Loucy (cell line): ENCODE measurements at regions not wholly inside any gene's neighbourhood (a gene's known extent, or its start where the extent isn't known, plus 50 kb on each side); places are given as distances from the start of the nearest gene placed in this dataset.
"Not testable (repeated sequence)": the region's sequence is repeated elsewhere in the genome, so short reads cannot be mapped to it uniquely, and the experiment has no call there.

Source experiments
- H2AFZ ChIP-seq: fragments of 200-600 bp; sonication (generic); 2 replicates; pipeline ENCODE4 v1.6.0; 2016; ENCODE audit warnings: antibody characterized with exemption, mild to moderate bottlenecking, low read length, moderate library complexity
- H3F3A ChIP-seq: fragments of 200-600 bp; 2 replicates; pipeline ENCODE4 v1.6.0; 2016; ENCODE audit warnings: antibody characterized with exemption, low read depth, mild to moderate bottlenecking
- H3K27me3 ChIP-seq: fragments of 200-600 bp; sonication (generic); 2 replicates; pipeline ENCODE4 v1.6.1; 2014; ENCODE audit warnings: low read length, mild to moderate bottlenecking; ENCODE audit not compliant: insufficient read depth, poor library complexity, severe bottlenecking
- H3K36me3 ChIP-seq: fragments of 200-600 bp; sonication (generic); 2 replicates; pipeline ENCODE4 v1.6.1; 2016; ENCODE audit warnings: low read length; ENCODE audit not compliant: insufficient read depth
- H3K4me1 ChIP-seq: fragments of 200-600 bp; sonication (generic); 2 replicates; pipeline ENCODE4 v1.5.1; 2014; ENCODE audit warnings: low read length, mild to moderate bottlenecking; ENCODE audit not compliant: insufficient read depth, poor library complexity, severe bottlenecking
- H3K4me2 ChIP-seq: fragments of 200-600 bp; sonication (generic); 2 replicates; pipeline ENCODE4 v1.6.0; 2014; ENCODE audit warnings: antibody characterized with exemption, low read length, low read depth, mild to moderate bottlenecking; ENCODE audit not compliant: poor library complexity, severe bottlenecking
- H3K4me3 ChIP-seq: fragments of 200-600 bp; sonication (generic); 2 replicates; pipeline ENCODE4 v1.5.1; 2014; ENCODE audit warnings: low read length, mild to moderate bottlenecking, mixed read lengths; ENCODE audit not compliant: poor library complexity, severe bottlenecking
- H3K79me2 ChIP-seq: fragments of 200-600 bp; sonication (generic); 2 replicates; pipeline ENCODE4 v1.6.1; 2014; ENCODE audit warnings: low read length; ENCODE audit not compliant: insufficient read depth
- H3K9ac ChIP-seq: fragments of 200-600 bp; sonication (generic); 2 replicates; pipeline ENCODE4 v1.6.0; 2014; ENCODE audit warnings: mild to moderate bottlenecking, low read depth, low read length, moderate library complexity; ENCODE audit not compliant: poor library complexity, severe bottlenecking
- H3K9me2 ChIP-seq: fragments of 200-600 bp; sonication (generic); replicated peaks from 2 replicates; pipeline ENCODE4 v1.6.1; 2016; ENCODE audit warnings: low read depth, low read length, mixed read lengths
- H3K9me3 ChIP-seq: fragments of 200-600 bp; sonication (generic); 2 replicates; pipeline ENCODE4 v1.6.1; 2014; ENCODE audit warnings: mild to moderate bottlenecking, antibody characterized with exemption, low read length, low read depth; ENCODE audit not compliant: insufficient read depth
- H4K20me1 ChIP-seq: fragments of 200-600 bp; sonication (generic); 2 replicates; pipeline ENCODE4 v1.6.0; 2014; ENCODE audit warnings: antibody characterized with exemption, low read length, mild to moderate bottlenecking; ENCODE audit not compliant: insufficient read depth, poor library complexity, severe bottlenecking
- CTCF ChIP-seq: fragments of 200-600 bp; sonication (generic); conservative IDR thresholded peaks from 2 replicates; pipeline ENCODE4 v1.5.1; 2014; ENCODE audit warnings: mild to moderate bottlenecking, antibody characterized with exemption, low read length
- EZH2phosphoT487 ChIP-seq: fragments of 200-600 bp; IDR thresholded peaks from 2 replicates; pipeline ENCODE4 v1.6.1; 2018; ENCODE audit warnings: antibody characterized with exemption, mild to moderate bottlenecking, moderate library complexity, borderline replicate concordance

DNA sequence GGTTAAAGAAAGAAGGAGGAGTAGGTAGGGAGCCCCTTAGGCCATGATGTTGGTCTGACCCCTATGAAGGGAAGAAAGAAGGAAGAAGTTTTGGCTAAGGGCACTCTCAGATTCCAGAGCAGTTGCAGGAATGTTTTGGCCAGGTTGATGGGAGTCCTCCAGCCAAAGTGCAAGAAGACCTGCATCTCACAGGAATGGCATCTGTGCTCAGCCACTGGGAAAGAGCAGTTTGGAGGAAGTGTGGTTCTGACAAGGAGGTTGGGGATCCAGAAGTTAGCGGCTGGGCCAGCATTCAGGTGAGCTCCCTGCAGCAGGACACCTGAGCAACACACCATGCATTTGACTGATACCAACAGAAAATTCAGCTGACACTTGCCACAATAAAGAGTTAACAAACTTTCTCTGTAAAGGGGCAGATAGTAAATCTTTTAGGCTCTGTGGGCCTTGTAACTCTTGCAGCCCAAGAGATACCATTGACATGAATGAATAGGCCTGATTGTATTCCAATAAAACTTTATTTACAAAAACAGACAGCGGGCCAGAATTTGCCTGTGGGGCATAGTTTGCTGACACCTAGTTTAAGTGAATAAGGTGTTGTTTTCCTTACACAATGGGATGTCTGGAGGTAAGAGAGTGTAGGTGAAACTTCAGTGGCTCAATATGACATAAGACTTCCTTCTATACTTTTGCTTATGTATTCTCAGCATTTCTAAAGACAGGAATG, 71.0 kb downstream of the EDN1 start:
- Histone ChIP-seq H3K9me3 (no peaks in the 10 kb centered on the region), H3K79me2 (no peaks in the 10 kb centered on the region), H3K27me3 (no peaks in the 10 kb centered on the region), H4K20me1 (no peaks in the 10 kb centered on the region), H3K4me3 (no peak overlapping the region), H3F3A (no peaks in the 10 kb centered on the region), H3K9me2 (no peaks in the 10 kb centered on the region), H3K4me2 (no peak overlapping the region), H3K4me1 (no peaks in the 10 kb centered on the region), H3K36me3 (no peaks in the 10 kb centered on the region), H3K9ac (no peak overlapping the region), H2AFZ (no peak overlapping the region)
- TF ChIP-seq EZH2phosphoT487: no peak
- no peak for TF ChIP-seq CTCF

- H3K9ac ChIP-seq, H3K4me1 ChIP-seq, H3K27me3 ChIP-seq, H3K4me2 ChIP-seq, H4K20me1 ChIP-seq, H3F3A ChIP-seq, H3K79me2 ChIP-seq, H3K36me3 ChIP-seq, H3K4me3 ChIP-seq, H3K9me3 ChIP-seq, H2AFZ ChIP-seq, H3K9me2 ChIP-seq: not testable (repeated sequence)
Measured at GRCh38 chr6:12363277-12363650, 73.1 kb downstream of the EDN1 start.

DNA sequence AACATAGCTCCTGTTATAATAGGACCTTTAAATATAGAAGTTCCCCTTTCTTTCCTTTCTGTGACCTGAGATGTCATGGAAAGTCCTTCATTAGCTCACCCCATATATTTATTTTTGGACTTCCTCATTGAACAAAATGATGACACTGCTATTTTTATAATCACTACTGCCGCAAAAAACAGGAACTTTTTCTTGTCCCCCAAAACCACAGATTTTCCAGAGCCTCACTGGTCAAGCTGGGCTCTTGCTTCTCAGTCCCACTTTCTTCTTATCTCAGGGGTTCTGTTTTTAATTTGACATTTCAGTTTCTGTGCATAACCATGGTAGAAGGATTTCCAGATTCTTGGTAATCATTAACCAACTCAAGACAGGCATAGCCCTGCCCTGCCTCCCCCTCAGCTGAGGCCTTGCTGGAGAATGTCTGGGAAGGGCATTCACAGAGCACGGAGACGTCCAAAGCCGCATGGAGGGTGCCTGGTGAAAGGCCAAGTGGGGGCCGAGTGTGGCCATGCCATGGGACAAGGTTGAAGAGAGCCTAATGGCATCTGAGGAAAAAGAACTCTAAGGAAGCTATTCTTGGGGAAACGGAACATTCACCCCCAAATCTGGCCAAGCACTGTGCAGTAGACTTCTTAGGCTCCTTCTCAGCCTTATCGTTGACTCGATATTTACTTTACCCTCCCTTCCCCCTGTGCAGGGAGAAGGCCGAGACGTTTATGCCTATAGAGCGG, 73.7 kb downstream of the EDN1 start:
- TF ChIP-seq EZH2phosphoT487 (no peak), CTCF (no peak)
- Histone ChIP-seq H3K9me3 (no peaks in the 10 kb centered on the region), H2AFZ (no peak overlapping the region), H3K79me2 (no peaks in the 10 kb centered on the region), H3F3A (no peaks in the 10 kb centered on the region), H3K36me3 (no peaks in the 10 kb centered on the region), H3K9me2 (no peaks in the 10 kb centered on the region), H3K9ac (no peak overlapping the region), H3K4me3 (no peak overlapping the region), H4K20me1 (no peaks in the 10 kb centered on the region), H3K27me3 (no peaks in the 10 kb centered on the region), H3K4me1 (no peaks in the 10 kb centered on the region), H3K4me2 (no peak overlapping the region)

- Histone ChIP-seq H3K27me3 (no peaks in the 10 kb centered on the region), H2AFZ (no peak overlapping the region), H3K36me3 (no peaks in the 10 kb centered on the region), H3K79me2 (no peaks in the 10 kb centered on the region), H3K4me1 (no peaks in the 10 kb centered on the region), H3F3A (no peaks in the 10 kb centered on the region), H4K20me1 (no peaks in the 10 kb centered on the region), H3K4me3 (no peak overlapping the region), H3K9me2 (no peaks in the 10 kb centered on the region), H3K9ac (no peak overlapping the region), H3K4me2 (no peak overlapping the region), H3K9me3 (no peaks in the 10 kb centered on the region)
- no peak for TF ChIP-seq EZH2phosphoT487
- TF ChIP-seq CTCF: no peak
Measured at GRCh38 chr6:12364621-12365020, 74.5 kb downstream of the EDN1 start.
